ENCODE measurements at regions not wholly inside any gene's neighbourhood (a gene's known extent, or its start where the extent isn't known, plus 50 kb on each side); places are given as distances from the start of the nearest gene placed in this dataset.

- H3K27ac Mint-ChIP-seq, result no peak overlapping the region
- POLR2A ChIA-PET, result no interaction called here
- H3K27me3 Mint-ChIP-seq, result peaks cover 7% of the 10 kb centered on the region
- no peak for DNase-seq
- peaks cover 10% of the 10 kb centered on the region for H3K4me1 Mint-ChIP-seq (ENCODE audit: low read depth)
- CTCF ChIA-PET, result no interaction called here
- H3K36me3 Mint-ChIP-seq, result no peaks in the 10 kb centered on the region
- H3K9me3 Mint-ChIP-seq, result no peaks in the 10 kb centered on the region
- intact Hi-C loops (cut with micrococcal nuclease), result no loop called here
- H3K4me3 Mint-ChIP-seq, result no peak overlapping the region
Observed at GRCh38 chr1:172824209-172824608, 165.3 kb downstream of the FASLG start.

GRCh38 chr1:172826096-172826741 is 167.3 kb downstream of the FASLG start:
- POLR2A ChIA-PET, result no interaction called here

GRCh38 chr1:172827301-172827700 is 168.4 kb downstream of the FASLG start:
- H3K9me3 Mint-ChIP-seq, result peaks cover 4% of the 10 kb centered on the region
- POLR2A ChIA-PET, result no interaction called here
- no peak overlapping the region for H3K27ac Mint-ChIP-seq
- peaks cover 2% of the 10 kb centered on the region for H3K4me1 Mint-ChIP-seq (ENCODE audit: low read depth)
- peaks cover 8% of the 10 kb centered on the region for H3K27me3 Mint-ChIP-seq
- intact Hi-C loops (cut with micrococcal nuclease), result loop anchor here (2.0 kb wide), 2 partner anchors 82 to 376 kb away; no protein-coding TSS in a partner anchor
- CTCF ChIA-PET, result interaction anchor here (1.4 to 3.9 kb wide), 5 partner anchors 67 to 376 kb away, joined by 3 to 55 read pairs (median 14); no protein-coding TSS in a partner anchor
- H3K4me3 Mint-ChIP-seq, result no peak overlapping the region
- H3K36me3 Mint-ChIP-seq, result no peaks in the 10 kb centered on the region
- no peak for DNase-seq

More at GRCh38 chr1:172826096-172826741, 167.3 kb downstream of the FASLG start:
- intact Hi-C loops (cut with micrococcal nuclease), result loop anchor here (2.0 kb wide), 2 partner anchors 81 to 377 kb away; no protein-coding TSS in a partner anchor
- CTCF ChIA-PET, result interaction anchor here (0.5 to 3.9 kb wide), 17 partner anchors 9 to 594 kb away, joined by 3 to 55 read pairs (median 3); no protein-coding TSS in a partner anchor
- Mint-ChIP-seq H3K27ac (no peak overlapping the region), H3K4me1 (ENCODE audit: low read depth) (no peaks in the 10 kb centered on the region), H3K36me3 (no peaks in the 10 kb centered on the region), H3K4me3 (no peak overlapping the region), H3K27me3 (peaks cover 6% of the 10 kb centered on the region), H3K9me3 (peaks cover 4% of the 10 kb centered on the region)
- no peak for DNase-seq

- POLR2A ChIA-PET, result no interaction called here
Observed at GRCh38 chr1:172827841-172828240, 168.9 kb downstream of the FASLG start.

GRCh38 chr1:172832006-172832725 is 173.3 kb downstream of the FASLG start:
- Mint-ChIP-seq H3K36me3 (no peaks in the 10 kb centered on the region), H3K9me3 (peaks cover 4% of the 10 kb centered on the region), H3K4me3 (no peak overlapping the region), H3K27ac (no peak overlapping the region), H3K4me1 (ENCODE audit: low read depth) (peaks cover 6% of the 10 kb centered on the region), H3K27me3 (peaks cover 22% of the 10 kb centered on the region)
- DNase-seq, result no peak
- CTCF ChIA-PET, result no interaction called here
- intact Hi-C loops (cut with micrococcal nuclease), result loop anchor here (10.0 kb wide), 2 partner anchors 133 to 583 kb away; no protein-coding TSS in a partner anchor
- POLR2A ChIA-PET, result no interaction called here

More at GRCh38 chr1:172827841-172828240, 168.9 kb downstream of the FASLG start:
- CTCF ChIA-PET, result interaction anchor here (1.5 to 3.9 kb wide), 3 partner anchors 83 to 375 kb away, joined by 4 to 55 read pairs (median 10); no protein-coding TSS in a partner anchor
- Mint-ChIP-seq H3K9me3 (peaks cover 4% of the 10 kb centered on the region), H3K27ac (no peak overlapping the region), H3K27me3 (peaks cover 8% of the 10 kb centered on the region), H3K36me3 (no peaks in the 10 kb centered on the region), H3K4me3 (no peak overlapping the region), H3K4me1 (ENCODE audit: low read depth) (peaks cover 4% of the 10 kb centered on the region)
- intact Hi-C loops (cut with micrococcal nuclease), result loop anchor here (2.0 kb wide), 2 partner anchors 83 to 375 kb away; no protein-coding TSS in a partner anchor
- DNase-seq, result no peak

GRCh38 chr1:172833954-172834353 is 175.1 kb downstream of the FASLG start:
- Mint-ChIP-seq H3K27me3 (peaks cover 22% of the 10 kb centered on the region), H3K36me3 (no peaks in the 10 kb centered on the region)
- intact Hi-C loops (cut with micrococcal nuclease), result loop anchor here (10.0 kb wide), 2 partner anchors 131 to 581 kb away; no protein-coding TSS in a partner anchor

GRCh38 chr1:172834609-172835008 is 175.7 kb downstream of the FASLG start:
- peaks cover 28% of the 10 kb centered on the region for H3K4me1 Mint-ChIP-seq (ENCODE audit: low read depth)
- H3K27me3 Mint-ChIP-seq, result peaks cover 22% of the 10 kb centered on the region
- H3K27ac Mint-ChIP-seq, result no peak overlapping the region
- no peaks in the 10 kb centered on the region for H3K36me3 Mint-ChIP-seq
- no peak for DNase-seq
- no peak overlapping the region for H3K4me3 Mint-ChIP-seq
- peaks cover 4% of the 10 kb centered on the region for H3K9me3 Mint-ChIP-seq
- intact Hi-C loops (cut with micrococcal nuclease), result loop anchor here (10.0 kb wide), 2 partner anchors 130 to 580 kb away; no protein-coding TSS in a partner anchor
- ChIA-PET POLR2A (no interaction called here), CTCF (interaction anchor here (1.3 to 2.4 kb wide), 2 partner anchors 90 to 368 kb away, joined by 3 to 9 read pairs; no protein-coding TSS in a partner anchor)

More at GRCh38 chr1:172833954-172834353, 175.1 kb downstream of the FASLG start:
- H3K4me1 Mint-ChIP-seq (ENCODE audit: low read depth), result peaks cover 24% of the 10 kb centered on the region
- DNase-seq, result no peak
- H3K9me3 Mint-ChIP-seq, result peaks cover 4% of the 10 kb centered on the region
- no peak overlapping the region for H3K4me3 Mint-ChIP-seq
- POLR2A ChIA-PET, result no interaction called here
- no peak overlapping the region for H3K27ac Mint-ChIP-seq
- CTCF ChIA-PET, result interaction anchor here (0.7 kb wide), 1 partner anchor 364 kb away, joined by 3 read pairs; no protein-coding TSS in a partner anchor

GRCh38 chr1:172835834-172836233 is 176.9 kb downstream of the FASLG start:
- CTCF ChIA-PET, result interaction anchor here (1.3 to 2.4 kb wide), 5 partner anchors 10 to 366 kb away, joined by 3 to 9 read pairs (median 6); no protein-coding TSS in a partner anchor
- H3K4me1 Mint-ChIP-seq (ENCODE audit: low read depth), result peaks cover 32% of the 10 kb centered on the region
- POLR2A ChIA-PET, result no interaction called here

GRCh38 chr1:172837816-172838679 is 179.1 kb downstream of the FASLG start:
- peak; percentile 15 for DNase-seq
- no peak overlapping the region for H3K4me3 Mint-ChIP-seq
- H3K27ac Mint-ChIP-seq, result no peak overlapping the region
- ChIA-PET POLR2A (interaction anchor here (0.9 to 1.1 kb wide), 2 partner anchors 57 to 59 kb away, joined by 4 to 5 read pairs; no protein-coding TSS in a partner anchor), CTCF (interaction anchor here (1.0 to 2.0 kb wide), 4 partner anchors 12 to 93 kb away, joined by 3 to 6 read pairs (median 4); no protein-coding TSS in a partner anchor)
- intact Hi-C loops (cut with micrococcal nuclease), result loop anchor here (1.0 to 10.0 kb wide), 12 partner anchors 19 to 577 kb away; no protein-coding TSS in a partner anchor
- H3K36me3 Mint-ChIP-seq, result no peaks in the 10 kb centered on the region
- H3K27me3 Mint-ChIP-seq, result peaks cover 33% of the 10 kb centered on the region
- no peaks in the 10 kb centered on the region for H3K9me3 Mint-ChIP-seq
- H3K4me1 Mint-ChIP-seq (ENCODE audit: low read depth), result peaks cover 27% of the 10 kb centered on the region

More at GRCh38 chr1:172835834-172836233, 176.9 kb downstream of the FASLG start:
- Mint-ChIP-seq H3K27me3 (peaks cover 25% of the 10 kb centered on the region), H3K9me3 (no peaks in the 10 kb centered on the region), H3K4me3 (no peak overlapping the region), H3K36me3 (no peaks in the 10 kb centered on the region), H3K27ac (no peak overlapping the region)
- no peak for DNase-seq
- intact Hi-C loops (cut with micrococcal nuclease), result loop anchor here (10.0 kb wide), 2 partner anchors 129 to 579 kb away; no protein-coding TSS in a partner anchor

GRCh38 chr1:172838680-172839313 is 179.9 kb downstream of the FASLG start:
- H3K4me3 Mint-ChIP-seq, result peak overlapping the region; percentile 7
- no peaks in the 10 kb centered on the region for H3K36me3 Mint-ChIP-seq
- POLR2A ChIA-PET, result interaction anchor here (0.9 to 1.1 kb wide), 2 partner anchors 56 to 60 kb away, joined by 4 to 5 read pairs; no protein-coding TSS in a partner anchor
- peaks cover 27% of the 10 kb centered on the region for H3K4me1 Mint-ChIP-seq (ENCODE audit: low read depth)
- intact Hi-C loops (cut with micrococcal nuclease), result loop anchor here (1.0 to 10.0 kb wide), 12 partner anchors 19 to 576 kb away; no protein-coding TSS in a partner anchor
- H3K27ac Mint-ChIP-seq, result peak overlapping the region; percentile 21
- CTCF ChIA-PET, result interaction anchor here (1.0 to 2.0 kb wide), 2 partner anchors 56 to 93 kb away, joined by 3 to 6 read pairs; no protein-coding TSS in a partner anchor
- H3K9me3 Mint-ChIP-seq, result no peaks in the 10 kb centered on the region
- no peak for DNase-seq
- peaks cover 36% of the 10 kb centered on the region for H3K27me3 Mint-ChIP-seq
